PC-9 (cell line): ENCODE measurements at regions not wholly inside any gene's neighbourhood (a gene's known extent, or its start where the extent isn't known, plus 50 kb on each side); places are given as distances from the start of the nearest gene placed in this dataset.

Source experiments
- BruUV-seq: library from RNA; stranded (reverse); fragments of 400-500 nt; replicated peaks from 2 replicates; lab custom pipeline; 2021; lab: Mats Ljungman, UMichigan
- CTCF ChIA-PET: fragments of 300-600 bp; sonication (Branson Sonifier 250); formaldehyde crosslinking; loops from one replicate; lab custom pipeline; 2022; ENCODE audit warnings: antibody characterized with exemption; lab: Charles Lee
- POLR2A ChIA-PET: fragments of 300-600 bp; sonication (Branson Sonifier 250); formaldehyde crosslinking; loops from one replicate; lab custom pipeline; 2022; ENCODE audit warnings: antibody characterized with exemption; ENCODE audit not compliant: unreplicated experiment; lab: Charles Lee
- DNase-seq, 2 experiments: peaks; one replicate each; pipeline versions ENCODE4 v3.0.0 to v3.0.0-alpha.2; 2015 to 2022; ENCODE audit warnings: mixed read lengths in 1 of 2
- H2AFZ ChIP-seq: fragments of 200-600 bp; sonication (generic); 2 replicates; pipeline ENCODE4 v1.8.1; 2017; ENCODE audit warnings: antibody characterized with exemption
- H3F3A ChIP-seq: fragments of 200-600 bp; sonication (generic); 2 replicates; pipeline ENCODE4 v1.8.1; 2017; ENCODE audit warnings: antibody characterized with exemption, mild to moderate bottlenecking, low read depth; ENCODE audit not compliant: insufficient read depth
- H3K27ac ChIP-seq: fragments of 200-600 bp; sonication (generic); 2 replicates; pipeline ENCODE4 v1.6.1; 2016; ENCODE audit warnings: mixed run types
- H3K27me3 ChIP-seq: fragments of 200-600 bp; sonication (generic); 2 replicates; pipeline ENCODE4 v1.6.1; 2016; ENCODE audit warnings: low read depth, mixed run types; ENCODE audit not compliant: insufficient read depth
- H3K36me3 ChIP-seq: fragments of 200-600 bp; sonication (generic); 2 replicates; pipeline ENCODE4 v1.6.1; 2016; ENCODE audit warnings: low read depth, mixed run types
- H3K4me1 ChIP-seq: fragments of 200-600 bp; sonication (generic); replicated peaks from 2 replicates; pipeline ENCODE4 v1.6.1; 2016; ENCODE audit warnings: mixed run types; ENCODE audit not compliant: insufficient read depth
- H3K4me2 ChIP-seq: fragments of 200-600 bp; sonication (generic); 2 replicates; pipeline ENCODE4 v1.6.1; 2017; ENCODE audit warnings: mixed run types
- H3K4me3 ChIP-seq: fragments of 200-600 bp; sonication (generic); 2 replicates; pipeline ENCODE4 v1.6.1; 2016; ENCODE audit warnings: mixed run types
- H3K79me2 ChIP-seq: fragments of 200-600 bp; sonication (generic); 2 replicates; pipeline ENCODE4 v1.6.1; 2017; ENCODE audit warnings: low read depth, mixed run types
- H3K9me2 ChIP-seq: fragments of 200-600 bp; sonication (generic); 2 replicates; pipeline ENCODE4 v1.8.1; 2017; ENCODE audit warnings: mild to moderate bottlenecking; ENCODE audit not compliant: insufficient read depth
- H3K9me3 ChIP-seq: fragments of 200-600 bp; sonication (generic); 2 replicates; pipeline ENCODE4 v1.8.1; 2016; ENCODE audit warnings: low read depth; ENCODE audit not compliant: insufficient read depth
- H4K20me1 ChIP-seq: fragments of 200-600 bp; sonication (generic); 2 replicates; pipeline ENCODE4 v1.8.1; 2017; ENCODE audit not compliant: insufficient read depth
- CTCF ChIP-seq: fragments of 200-600 bp; sonication (generic); conservative IDR thresholded peaks from 2 replicates; pipeline ENCODE4 v1.6.1; 2017; ENCODE audit warnings: mixed run types, antibody characterized with exemption, mild to moderate bottlenecking, moderate library complexity
- EZH2 ChIP-seq: fragments of 200-600 bp; sonication (generic); IDR thresholded peaks from 2 replicates; pipeline ENCODE4 v1.8.0; 2017; ENCODE audit warnings: antibody characterized with exemption, low read depth
- intact Hi-C: fragments of 100-400 bp; cut with micrococcal nuclease; formaldehyde crosslinking; loops from one replicate; pipeline ENCODE4 v1.10.0; 2022; ENCODE audit not compliant: unreplicated experiment

- POLR2A ChIA-PET, result no interaction called here
Measured at GRCh38 chr9:7988644-7989280, 189.2 kb upstream of the DMAC1 start.

GRCh38 chr9:7984692-7985091 is 185.1 kb upstream of the DMAC1 start:
- H3K9me2 ChIP-seq, result no peaks in the 10 kb centered on the region
- no peak for DNase-seq
- ChIA-PET CTCF (no interaction called here), POLR2A (no interaction called here)
- H3F3A ChIP-seq, result no peaks in the 10 kb centered on the region
- H3K27ac ChIP-seq, result no peak overlapping the region
- intact Hi-C loops, result no loop called here
- no peaks in the 10 kb centered on the region for H3K79me2 ChIP-seq
- H3K27me3 ChIP-seq, result no peaks in the 10 kb centered on the region
- H3K4me2 ChIP-seq, result no peak overlapping the region
- BruUV-seq, result no TSS peak
- H3K9me3 ChIP-seq, result no peaks in the 10 kb centered on the region
- H3K4me1 ChIP-seq, result no peaks in the 10 kb centered on the region
- H4K20me1 ChIP-seq, result no peaks in the 10 kb centered on the region
- no peak overlapping the region for H3K4me3 ChIP-seq
- H2AFZ ChIP-seq, result no peak overlapping the region
- TF ChIP-seq CTCF, result no peak
- no peak for TF ChIP-seq EZH2
- H3K36me3 ChIP-seq, result no peaks in the 10 kb centered on the region

More at GRCh38 chr9:7988644-7989280, 189.2 kb upstream of the DMAC1 start:
- Histone ChIP-seq H4K20me1 (no peaks in the 10 kb centered on the region), H2AFZ (no peak overlapping the region), H3K27me3 (no peaks in the 10 kb centered on the region), H3K9me3 (no peaks in the 10 kb centered on the region), H3K36me3 (no peaks in the 10 kb centered on the region), H3F3A (no peaks in the 10 kb centered on the region), H3K79me2 (no peaks in the 10 kb centered on the region), H3K27ac (no peak overlapping the region), H3K4me2 (no peak overlapping the region), H3K9me2 (no peaks in the 10 kb centered on the region), H3K4me1 (no peaks in the 10 kb centered on the region), H3K4me3 (no peak overlapping the region)
- CTCF ChIA-PET, result no interaction called here
- no peak for DNase-seq
- BruUV-seq, result no TSS peak
- TF ChIP-seq EZH2 (no peak), CTCF (no peak)
- intact Hi-C loops, result no loop called here

GRCh38 chr9:7984203-7984602 is 184.6 kb upstream of the DMAC1 start:
- H3K36me3 ChIP-seq, result no peaks in the 10 kb centered on the region
- intact Hi-C loops, result no loop called here
- H3K27ac ChIP-seq, result no peak overlapping the region
- H3K4me1 ChIP-seq, result no peaks in the 10 kb centered on the region
- TF ChIP-seq CTCF, result no peak
- TF ChIP-seq EZH2, result no peak
- no TSS peak for BruUV-seq
- no peaks in the 10 kb centered on the region for H3K9me3 ChIP-seq
- DNase-seq, result no peak
- no peaks in the 10 kb centered on the region for H4K20me1 ChIP-seq
- H3K27me3 ChIP-seq, result no peaks in the 10 kb centered on the region
- no peaks in the 10 kb centered on the region for H3K9me2 ChIP-seq
- H3K4me2 ChIP-seq, result no peak overlapping the region
- ChIA-PET POLR2A (no interaction called here), CTCF (no interaction called here)
- no peaks in the 10 kb centered on the region for H3K79me2 ChIP-seq
- no peak overlapping the region for H3K4me3 ChIP-seq
- no peaks in the 10 kb centered on the region for H3F3A ChIP-seq
- no peak overlapping the region for H2AFZ ChIP-seq
